Loucy (cell line): ENCODE measurements at regions not wholly inside any gene's neighbourhood (a gene's known extent, or its start where the extent isn't known, plus 50 kb on each side); places are given as distances from the start of the nearest gene placed in this dataset.

Experiments used
- H2AFZ ChIP-seq: fragments of 200-600 bp; sonication (generic); 2 replicates; pipeline ENCODE4 v1.6.0; 2016; ENCODE audit warnings: antibody characterized with exemption, mild to moderate bottlenecking, low read length, moderate library complexity
- H3F3A ChIP-seq: fragments of 200-600 bp; 2 replicates; pipeline ENCODE4 v1.6.0; 2016; ENCODE audit warnings: antibody characterized with exemption, low read depth, mild to moderate bottlenecking
- H3K27me3 ChIP-seq: fragments of 200-600 bp; sonication (generic); 2 replicates; pipeline ENCODE4 v1.6.1; 2014; ENCODE audit warnings: low read length, mild to moderate bottlenecking; ENCODE audit not compliant: insufficient read depth, poor library complexity, severe bottlenecking
- H3K36me3 ChIP-seq: fragments of 200-600 bp; sonication (generic); 2 replicates; pipeline ENCODE4 v1.6.1; 2016; ENCODE audit warnings: low read length; ENCODE audit not compliant: insufficient read depth
- H3K4me1 ChIP-seq: fragments of 200-600 bp; sonication (generic); 2 replicates; pipeline ENCODE4 v1.5.1; 2014; ENCODE audit warnings: low read length, mild to moderate bottlenecking; ENCODE audit not compliant: insufficient read depth, poor library complexity, severe bottlenecking
- H3K4me2 ChIP-seq: fragments of 200-600 bp; sonication (generic); 2 replicates; pipeline ENCODE4 v1.6.0; 2014; ENCODE audit warnings: antibody characterized with exemption, low read length, low read depth, mild to moderate bottlenecking; ENCODE audit not compliant: poor library complexity, severe bottlenecking
- H3K4me3 ChIP-seq: fragments of 200-600 bp; sonication (generic); 2 replicates; pipeline ENCODE4 v1.5.1; 2014; ENCODE audit warnings: low read length, mild to moderate bottlenecking, mixed read lengths; ENCODE audit not compliant: poor library complexity, severe bottlenecking
- H3K79me2 ChIP-seq: fragments of 200-600 bp; sonication (generic); 2 replicates; pipeline ENCODE4 v1.6.1; 2014; ENCODE audit warnings: low read length; ENCODE audit not compliant: insufficient read depth
- H3K9ac ChIP-seq: fragments of 200-600 bp; sonication (generic); 2 replicates; pipeline ENCODE4 v1.6.0; 2014; ENCODE audit warnings: mild to moderate bottlenecking, low read depth, low read length, moderate library complexity; ENCODE audit not compliant: poor library complexity, severe bottlenecking
- H3K9me2 ChIP-seq: fragments of 200-600 bp; sonication (generic); replicated peaks from 2 replicates; pipeline ENCODE4 v1.6.1; 2016; ENCODE audit warnings: low read depth, low read length, mixed read lengths
- H3K9me3 ChIP-seq: fragments of 200-600 bp; sonication (generic); 2 replicates; pipeline ENCODE4 v1.6.1; 2014; ENCODE audit warnings: mild to moderate bottlenecking, antibody characterized with exemption, low read length, low read depth; ENCODE audit not compliant: insufficient read depth
- H4K20me1 ChIP-seq: fragments of 200-600 bp; sonication (generic); 2 replicates; pipeline ENCODE4 v1.6.0; 2014; ENCODE audit warnings: antibody characterized with exemption, low read length, mild to moderate bottlenecking; ENCODE audit not compliant: insufficient read depth, poor library complexity, severe bottlenecking
- CTCF ChIP-seq: fragments of 200-600 bp; sonication (generic); conservative IDR thresholded peaks from 2 replicates; pipeline ENCODE4 v1.5.1; 2014; ENCODE audit warnings: mild to moderate bottlenecking, antibody characterized with exemption, low read length
- EZH2phosphoT487 ChIP-seq: fragments of 200-600 bp; IDR thresholded peaks from 2 replicates; pipeline ENCODE4 v1.6.1; 2018; ENCODE audit warnings: antibody characterized with exemption, mild to moderate bottlenecking, moderate library complexity, borderline replicate concordance

- Histone ChIP-seq H3K36me3 (no peaks in the 10 kb centered on the region), H3K9me3 (no peaks in the 10 kb centered on the region), H3K27me3 (no peaks in the 10 kb centered on the region), H4K20me1 (no peaks in the 10 kb centered on the region), H3K4me3 (no peak overlapping the region), H3K9me2 (no peaks in the 10 kb centered on the region), H3K4me1 (no peaks in the 10 kb centered on the region), H3K79me2 (no peaks in the 10 kb centered on the region), H2AFZ (no peak overlapping the region), H3F3A (no peaks in the 10 kb centered on the region), H3K4me2 (no peak overlapping the region), H3K9ac (no peak overlapping the region)
- no peak for TF ChIP-seq CTCF
- TF ChIP-seq EZH2phosphoT487: no peak
Observed at GRCh38 chr12:125503128-125503527, 437.9 kb downstream of the AACS start.

- Histone ChIP-seq H3K9ac (no peak overlapping the region), H2AFZ (no peak overlapping the region), H3K79me2 (no peaks in the 10 kb centered on the region), H3K9me2 (no peaks in the 10 kb centered on the region), H3K4me2 (no peak overlapping the region), H3K9me3 (no peaks in the 10 kb centered on the region), H4K20me1 (no peaks in the 10 kb centered on the region), H3K36me3 (no peaks in the 10 kb centered on the region), H3K4me1 (no peaks in the 10 kb centered on the region), H3K4me3 (no peak overlapping the region), H3K27me3 (no peaks in the 10 kb centered on the region), H3F3A (no peaks in the 10 kb centered on the region)
- no peak for TF ChIP-seq CTCF
- no peak for TF ChIP-seq EZH2phosphoT487
Observed at GRCh38 chr12:125509195-125509594, 444.0 kb downstream of the AACS start.

GRCh38 chr12:125512541-125513298 is 447.5 kb downstream of the AACS start:
- TF ChIP-seq EZH2phosphoT487 (no peak), CTCF (no peak)
- Histone ChIP-seq H3F3A (no peaks in the 10 kb centered on the region), H3K4me3 (no peak overlapping the region), H3K27me3 (no peaks in the 10 kb centered on the region), H4K20me1 (no peaks in the 10 kb centered on the region), H3K79me2 (no peaks in the 10 kb centered on the region), H3K9me3 (no peaks in the 10 kb centered on the region), H3K9me2 (no peaks in the 10 kb centered on the region), H3K36me3 (no peaks in the 10 kb centered on the region), H3K9ac (no peak overlapping the region), H3K4me1 (no peaks in the 10 kb centered on the region), H3K4me2 (no peak overlapping the region), H2AFZ (no peak overlapping the region)
